ENCODE measurements at regions not wholly inside any gene's neighbourhood (a gene's known extent, or its start where the extent isn't known, plus 50 kb on each side); places are given as distances from the start of the nearest gene placed in this dataset.
"Not testable (repeated sequence)": the region's sequence is repeated elsewhere in the genome, so short reads cannot be mapped to it uniquely, and the experiment has no call there.

DNA sequence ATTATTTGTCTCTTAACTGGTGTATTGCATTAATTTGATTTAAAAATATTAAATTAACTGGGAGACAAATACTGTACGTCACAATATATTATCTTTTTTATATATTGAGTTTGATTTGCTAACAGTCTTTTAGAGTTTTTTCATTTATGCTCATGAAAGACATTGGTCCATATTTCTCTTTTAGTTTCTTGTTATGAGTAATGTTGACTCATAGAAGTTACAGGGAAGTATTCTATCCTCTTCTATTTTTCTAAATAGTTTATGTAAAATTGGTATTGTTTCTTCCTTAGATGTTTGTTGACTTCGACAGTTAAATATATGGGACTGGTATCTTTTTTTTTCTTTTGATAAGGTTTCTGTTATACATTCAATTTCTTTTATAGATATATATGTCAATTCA lies 1115.6 kb upstream of the CITED2 start:
- DNase-seq = no peak

- DNase-seq = no peak
Observed at GRCh38 chr6:140487586-140487985, 1113.1 kb upstream of the CITED2 start.

DNA sequence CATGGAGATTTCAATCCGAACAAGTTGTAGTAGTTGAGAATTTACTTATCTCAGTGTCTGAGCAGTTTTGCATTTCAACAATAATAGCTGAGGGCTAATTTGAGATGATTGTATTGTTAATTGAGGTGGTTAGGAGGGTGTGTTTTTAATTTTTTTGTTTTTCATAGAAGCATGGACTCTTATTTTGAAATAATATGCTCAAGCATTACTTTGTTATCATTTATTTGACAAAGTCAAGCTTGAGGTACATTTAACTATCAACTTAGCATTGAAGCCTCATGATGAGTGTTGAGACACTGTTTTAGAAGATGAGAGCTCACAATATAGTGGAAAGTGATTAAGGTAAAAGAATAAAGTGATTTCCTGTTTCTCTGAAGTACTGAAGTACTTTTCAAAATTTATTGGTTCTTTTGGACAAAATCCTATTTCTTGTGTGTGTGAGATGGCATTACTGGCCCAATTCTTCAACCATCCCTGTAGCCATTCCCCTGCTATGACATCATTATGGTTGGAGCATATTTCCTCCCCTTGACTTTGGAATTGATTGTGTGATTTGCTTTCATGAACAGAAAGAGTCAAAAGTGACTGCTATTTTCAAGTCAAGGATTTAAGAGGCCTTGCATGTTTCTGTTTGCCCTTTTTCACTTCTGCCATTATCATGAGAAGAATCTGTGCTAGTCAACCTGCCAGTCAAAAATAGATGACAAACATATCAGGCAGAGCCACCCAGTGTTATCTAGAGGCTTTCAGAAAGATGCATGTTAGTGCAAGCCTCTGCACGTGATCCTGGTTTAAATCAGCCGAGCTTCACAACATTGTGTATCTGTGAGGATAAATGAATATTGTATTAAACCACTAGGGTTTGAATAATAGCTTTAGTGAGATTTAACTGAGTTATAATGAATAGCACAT lies 1112.3 kb upstream of the CITED2 start:
- DNase-seq = no peak

DNA sequence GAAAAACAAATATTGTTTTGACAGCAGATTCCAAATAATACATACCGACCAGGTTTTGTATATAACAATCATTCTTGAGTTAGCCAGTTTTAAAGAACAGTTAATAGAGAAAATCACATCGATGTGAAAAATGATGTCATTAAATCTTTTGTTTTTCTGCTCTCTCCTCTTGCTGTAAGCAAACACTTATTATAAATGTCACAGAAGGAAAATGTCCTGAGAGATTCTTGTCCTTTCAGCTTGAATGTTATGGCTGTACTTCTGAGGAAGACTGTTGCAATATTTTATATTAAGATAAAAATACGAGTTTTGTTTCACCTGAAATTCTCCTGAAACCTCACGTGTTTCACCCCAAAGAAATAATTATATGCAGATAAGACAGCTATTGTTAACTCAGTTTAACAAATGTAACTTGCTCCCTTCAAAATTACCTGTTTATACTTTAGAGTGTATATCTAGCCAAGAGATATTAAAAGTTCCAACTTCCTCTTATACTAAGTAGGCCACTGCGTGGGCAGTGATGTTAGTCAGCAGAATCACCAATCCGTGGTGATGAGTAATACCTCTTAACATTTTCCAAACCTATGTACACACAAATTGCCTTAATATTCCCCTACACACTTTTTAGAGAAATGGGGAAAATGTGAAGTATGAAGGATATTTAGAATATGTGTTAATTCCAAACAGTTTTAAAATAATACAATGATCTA lies 1111.4 kb upstream of the CITED2 start:
- DNase-seq = no peak

- peak; percentile 67 for DNase-seq
Observed at GRCh38 chr6:140480852-140481251, 1106.4 kb upstream of the CITED2 start.

DNA sequence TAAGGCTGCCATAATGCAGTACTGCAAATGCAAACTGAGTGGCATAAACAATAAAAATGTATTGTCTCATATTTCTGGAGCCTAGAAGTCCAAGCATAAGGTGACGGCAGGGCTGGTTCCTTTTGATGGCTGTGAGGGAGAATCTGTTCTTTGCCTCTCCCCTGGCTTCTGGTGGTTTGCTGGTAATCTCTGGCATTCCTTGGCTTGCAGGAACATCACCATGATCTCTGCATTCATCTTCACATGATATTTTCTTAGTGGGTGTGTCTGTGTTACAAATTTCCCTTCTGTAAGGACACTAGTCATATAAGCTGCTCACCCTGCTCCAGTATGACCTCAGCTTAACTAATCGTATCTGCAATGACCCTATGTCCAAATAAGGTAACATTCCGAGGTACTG lies 1104.2 kb upstream of the CITED2 start:
- DNase-seq = no peak

- no peak for DNase-seq
Observed at GRCh38 chr6:140475086-140475485, 1100.6 kb upstream of the CITED2 start.

DNA sequence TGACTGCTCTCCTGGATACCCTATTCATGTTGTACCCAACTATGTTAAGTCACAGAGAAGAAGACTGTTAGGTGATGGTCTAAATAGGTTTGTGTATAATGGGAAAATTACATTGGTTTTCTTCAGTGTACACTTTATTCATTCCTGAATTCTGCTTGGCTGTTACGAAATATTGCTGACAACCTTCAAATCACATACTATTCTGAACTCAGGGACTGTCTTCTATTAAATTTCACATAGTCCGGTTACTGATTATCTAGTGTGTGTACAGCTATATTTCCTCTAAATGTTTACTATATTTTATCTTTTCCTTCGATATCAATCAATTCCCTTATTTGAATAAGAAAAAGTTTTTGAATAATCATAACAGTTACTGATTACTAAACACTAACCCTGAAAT lies 1090.3 kb upstream of the CITED2 start:
- DNase-seq = no peak

DNA sequence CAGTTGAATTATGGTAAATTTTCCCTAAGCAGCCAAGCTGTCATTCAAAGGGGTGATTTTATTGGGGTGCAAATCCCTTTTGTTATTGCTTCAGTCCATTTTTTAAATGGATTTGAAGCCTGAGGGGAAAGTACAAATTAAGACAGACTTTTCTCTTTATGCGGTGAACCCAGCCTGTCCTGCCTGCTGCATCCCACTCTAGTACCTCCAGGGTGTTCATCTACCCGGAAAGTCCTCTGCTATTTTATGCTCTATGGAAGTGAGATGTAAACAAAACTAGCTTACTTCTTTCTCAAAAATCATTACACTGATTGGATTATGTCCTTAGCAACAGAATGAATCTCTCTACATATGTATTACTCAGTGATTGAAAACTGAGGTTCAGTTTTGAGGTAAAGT lies 1088.9 kb upstream of the CITED2 start:
- DNase-seq = no peak

GRCh38 chr6:140462453-140463311 lies 1088.2 kb upstream of the CITED2 start:
- DNase-seq = peak; percentile 23

GRCh38 chr6:140462076-140462452 lies 1087.6 kb upstream of the CITED2 start:
- DNase-seq = peak; percentile 8

DNA sequence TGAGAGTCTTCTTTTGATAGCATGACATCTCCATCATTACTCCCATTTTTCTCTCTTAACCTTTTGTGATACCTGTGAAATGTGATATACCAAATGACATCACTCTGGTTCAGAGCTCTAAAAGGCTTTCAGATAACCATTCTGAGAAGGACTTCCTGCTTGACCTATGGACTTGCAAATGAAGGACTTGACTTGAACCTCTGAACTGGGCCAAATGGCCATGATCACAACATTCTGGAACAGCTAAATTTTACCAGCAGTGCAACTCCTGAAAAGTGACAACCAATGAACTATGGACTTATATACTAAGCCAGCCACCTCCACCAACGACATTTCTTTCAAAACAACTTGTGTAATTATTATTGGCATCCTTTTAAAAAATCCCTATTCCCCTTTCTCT lies 1085.8 kb upstream of the CITED2 start:
- DNase-seq = no peak

DNA sequence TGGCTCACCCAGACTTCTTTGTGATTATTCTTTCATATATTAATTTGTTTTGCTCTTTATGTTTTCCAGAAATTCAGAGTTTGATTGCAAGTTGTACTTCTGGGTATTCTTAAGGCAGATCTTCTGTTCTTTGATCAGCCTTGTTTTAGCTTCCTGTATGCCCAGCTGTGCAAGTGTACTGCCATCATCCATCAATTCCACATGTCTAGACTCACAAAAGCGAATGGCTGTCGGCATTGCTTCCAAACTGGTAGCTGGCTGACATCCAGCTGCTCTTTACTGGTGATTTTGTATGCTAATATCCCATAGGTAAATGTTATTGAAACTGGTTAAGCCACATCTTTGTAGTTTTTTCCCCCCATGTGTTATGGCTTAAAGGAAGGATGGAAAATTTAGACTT lies 1084.8 kb upstream of the CITED2 start:
- no peak for DNase-seq

- DNase-seq = no peak
Observed at GRCh38 chr6:140446241-140446640, 1071.8 kb upstream of the CITED2 start.

- no peak for DNase-seq
Observed at GRCh38 chr6:140445474-140446004, 1071.1 kb upstream of the CITED2 start.

- DNase-seq = not testable (repeated sequence)
Observed at GRCh38 chr6:140443112-140443511, 1068.7 kb upstream of the CITED2 start.

GRCh38 chr6:140441256-140441655 lies 1066.8 kb upstream of the CITED2 start:
- peak; percentile 14 for DNase-seq

GRCh38 chr6:140440223-140440835 lies 1065.9 kb upstream of the CITED2 start:
- DNase-seq = no peak

DNA sequence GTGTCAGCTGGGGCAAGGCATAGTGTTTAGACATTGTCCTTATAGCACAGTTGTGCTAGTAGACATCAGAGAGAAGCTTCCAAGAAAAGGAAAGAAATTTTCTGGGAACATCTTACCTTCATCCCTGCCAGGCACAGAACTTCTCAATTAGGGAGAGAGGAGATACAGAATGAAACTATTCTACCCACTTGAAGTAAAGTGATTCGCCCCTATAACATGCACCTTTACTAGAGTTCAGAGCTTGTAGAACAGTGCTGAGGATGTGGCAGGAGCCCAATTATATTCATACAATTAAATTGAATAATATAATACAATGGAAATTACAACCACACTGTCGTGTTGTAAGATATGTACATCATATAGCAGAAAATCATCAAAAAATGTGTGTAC lies 1063.9 kb upstream of the CITED2 start:
- DNase-seq = no peak

DNA sequence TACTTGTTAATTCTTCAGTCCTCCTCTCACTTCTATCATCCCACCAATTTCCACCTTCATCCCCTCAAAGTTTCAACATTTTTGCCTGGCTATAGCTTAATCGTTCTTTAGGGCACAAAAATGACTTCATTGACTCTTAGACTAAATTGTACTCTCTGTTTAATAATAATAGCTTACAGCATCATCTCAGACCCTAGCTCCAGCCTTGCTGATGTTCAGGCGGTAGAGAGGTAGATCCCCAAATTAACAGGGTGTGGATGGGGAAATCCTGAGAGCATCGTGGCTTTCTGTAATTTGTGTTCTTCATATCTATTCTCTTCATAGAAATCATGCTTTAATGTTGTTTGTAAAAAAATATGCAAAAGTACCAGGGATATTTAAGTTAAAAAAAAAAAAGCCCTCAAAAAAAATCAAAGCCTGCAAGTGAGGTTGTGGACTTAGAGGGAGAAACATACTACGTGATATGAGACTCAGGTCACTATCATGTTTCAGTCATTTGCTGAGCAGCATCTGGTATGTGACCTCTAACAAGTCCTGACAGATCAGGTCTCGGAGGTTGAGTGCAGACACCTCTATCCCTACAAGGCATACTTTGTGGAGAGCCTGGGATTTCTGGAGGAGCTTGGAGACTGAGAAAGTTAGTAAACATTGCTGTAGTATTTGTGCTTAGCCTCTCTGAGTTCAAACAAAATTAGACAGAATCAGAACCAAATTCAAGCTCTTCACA lies 1063.3 kb upstream of the CITED2 start:
- DNase-seq = no peak

GRCh38 chr6:140436023-140436811 lies 1061.8 kb upstream of the CITED2 start:
- no peak for DNase-seq

All from hindlimb muscle (tissue), 1 donor.